ENCODE measurements at regions not wholly inside any gene's neighbourhood (a gene's known extent, or its start where the extent isn't known, plus 50 kb on each side); places are given as distances from the start of the nearest gene placed in this dataset.
"Not testable (repeated sequence)": the region's sequence is repeated elsewhere in the genome, so short reads cannot be mapped to it uniquely, and the experiment has no call there.

DNA sequence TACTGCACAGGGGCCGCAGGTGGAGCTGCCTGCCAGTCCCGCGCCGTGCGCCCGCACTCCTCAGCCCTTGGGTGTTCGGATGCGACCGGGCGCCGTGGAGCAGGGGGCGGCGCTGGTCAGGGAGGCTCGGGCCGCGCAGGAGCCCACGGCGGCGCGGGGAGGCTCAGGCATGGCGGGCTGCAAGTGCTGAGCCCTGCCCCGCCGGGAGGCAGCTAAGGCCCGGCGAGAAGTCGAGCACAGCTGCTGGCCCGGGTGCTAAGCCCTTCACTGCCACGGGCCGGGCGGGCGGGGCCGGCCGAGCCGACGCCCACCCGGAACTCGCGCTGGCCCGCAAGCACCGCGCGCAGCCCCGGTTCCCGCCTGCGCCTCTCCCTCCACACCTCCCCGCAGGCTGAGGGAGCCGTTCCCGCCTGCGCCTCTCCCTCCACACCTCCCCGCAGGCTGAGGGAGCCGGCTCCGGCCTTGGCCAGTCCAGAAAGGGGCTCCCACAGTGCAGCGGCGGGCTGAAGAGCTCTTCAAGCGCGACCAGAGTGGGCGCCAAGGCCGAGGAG is 653.7 kb downstream of the NR2F2 start:
- TF ChIP-seq, protein P1, sequence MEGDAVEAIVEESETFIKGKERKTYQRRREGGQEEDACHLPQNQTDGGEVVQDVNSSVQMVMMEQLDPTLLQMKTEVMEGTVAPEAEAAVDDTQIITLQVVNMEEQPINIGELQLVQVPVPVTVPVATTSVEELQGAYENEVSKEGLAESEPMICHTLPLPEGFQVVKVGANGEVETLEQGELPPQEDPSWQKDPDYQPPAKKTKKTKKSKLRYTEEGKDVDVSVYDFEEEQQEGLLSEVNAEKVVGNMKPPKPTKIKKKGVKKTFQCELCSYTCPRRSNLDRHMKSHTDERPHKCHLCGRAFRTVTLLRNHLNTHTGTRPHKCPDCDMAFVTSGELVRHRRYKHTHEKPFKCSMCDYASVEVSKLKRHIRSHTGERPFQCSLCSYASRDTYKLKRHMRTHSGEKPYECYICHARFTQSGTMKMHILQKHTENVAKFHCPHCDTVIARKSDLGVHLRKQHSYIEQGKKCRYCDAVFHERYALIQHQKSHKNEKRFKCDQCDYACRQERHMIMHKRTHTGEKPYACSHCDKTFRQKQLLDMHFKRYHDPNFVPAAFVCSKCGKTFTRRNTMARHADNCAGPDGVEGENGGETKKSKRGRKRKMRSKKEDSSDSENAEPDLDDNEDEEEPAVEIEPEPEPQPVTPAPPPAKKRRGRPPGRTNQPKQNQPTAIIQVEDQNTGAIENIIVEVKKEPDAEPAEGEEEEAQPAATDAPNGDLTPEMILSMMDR (IDR thresholded peaks at IDR 0.05) = not testable (repeated sequence)
- not testable (repeated sequence) for TF ChIP-seq POLR2A (IDR thresholded peaks at IDR 0.05)

Data from heart left ventricle (tissue), 13 donors.